GM20000 (cell line): ENCODE measurements at regions not wholly inside any gene's neighbourhood (a gene's known extent, or its start where the extent isn't known, plus 50 kb on each side); places are given as distances from the start of the nearest gene placed in this dataset.

ENCODE experiments used
- DNase-seq: peaks from one replicate; pipeline ENCODE4 v3.0.0; 2012; ENCODE audit warnings: low spot score
- CTCF ChIP-seq: IDR thresholded peaks from 2 replicates; pipeline ENCODE4 v1.5.1; 2012; ENCODE audit warnings: mild to moderate bottlenecking, control low read depth; ENCODE audit errors: extremely low read depth, missing control alignments

GRCh38 chr4:111502626-111503025 is 642.6 kb upstream of the FAM241A start:
- DNase-seq: no peak
- no peak for TF ChIP-seq CTCF

GRCh38 chr4:111506706-111507105 is 638.5 kb upstream of the FAM241A start:
- no peak for DNase-seq
- no peak for TF ChIP-seq CTCF

- no peak for DNase-seq
- no peak for TF ChIP-seq CTCF
These were observed 634.7 kb upstream of the FAM241A start for GRCh38 chr4:111510535-111510934.

- DNase-seq: no peak
- TF ChIP-seq CTCF: no peak
These were observed 633.0 kb upstream of the FAM241A start for GRCh38 chr4:111512081-111512783.

- no peak for DNase-seq
- no peak for TF ChIP-seq CTCF
These were observed 625.6 kb upstream of the FAM241A start for GRCh38 chr4:111519683-111520082.

- no peak for DNase-seq
- TF ChIP-seq CTCF: no peak
These were observed 614.8 kb upstream of the FAM241A start for GRCh38 chr4:111530446-111530845.

GRCh38 chr4:111535792-111536191 is 609.5 kb upstream of the FAM241A start:
- TF ChIP-seq CTCF: no peak
- DNase-seq: no peak
